ENCODE measurements at regions not wholly inside any gene's neighbourhood (a gene's known extent, or its start where the extent isn't known, plus 50 kb on each side); places are given as distances from the start of the nearest gene placed in this dataset.

DNA sequence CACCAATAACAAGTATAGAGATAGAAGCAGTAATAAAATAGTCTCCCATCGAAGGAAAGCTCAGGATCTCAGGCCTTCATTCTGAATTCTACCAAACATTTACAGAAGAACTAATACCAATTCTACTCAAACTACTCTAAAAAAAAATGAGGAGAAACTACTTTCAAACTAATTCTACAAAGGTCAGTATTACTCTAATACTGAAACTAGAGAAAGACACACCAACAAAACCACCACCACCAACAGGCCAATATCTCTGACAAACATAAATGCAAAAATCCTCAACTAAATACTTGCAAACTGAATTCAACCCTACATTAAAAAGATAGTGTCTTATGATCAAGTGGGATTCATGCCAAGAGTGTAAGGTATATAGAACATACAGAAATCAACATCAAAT is 1078.4 kb downstream of the KCNT2 start:
- no peak for TF ChIP-seq EZH2phosphoT487 (IDR thresholded peaks at IDR 0.05)
- TF ChIP-seq, protein P1, sequence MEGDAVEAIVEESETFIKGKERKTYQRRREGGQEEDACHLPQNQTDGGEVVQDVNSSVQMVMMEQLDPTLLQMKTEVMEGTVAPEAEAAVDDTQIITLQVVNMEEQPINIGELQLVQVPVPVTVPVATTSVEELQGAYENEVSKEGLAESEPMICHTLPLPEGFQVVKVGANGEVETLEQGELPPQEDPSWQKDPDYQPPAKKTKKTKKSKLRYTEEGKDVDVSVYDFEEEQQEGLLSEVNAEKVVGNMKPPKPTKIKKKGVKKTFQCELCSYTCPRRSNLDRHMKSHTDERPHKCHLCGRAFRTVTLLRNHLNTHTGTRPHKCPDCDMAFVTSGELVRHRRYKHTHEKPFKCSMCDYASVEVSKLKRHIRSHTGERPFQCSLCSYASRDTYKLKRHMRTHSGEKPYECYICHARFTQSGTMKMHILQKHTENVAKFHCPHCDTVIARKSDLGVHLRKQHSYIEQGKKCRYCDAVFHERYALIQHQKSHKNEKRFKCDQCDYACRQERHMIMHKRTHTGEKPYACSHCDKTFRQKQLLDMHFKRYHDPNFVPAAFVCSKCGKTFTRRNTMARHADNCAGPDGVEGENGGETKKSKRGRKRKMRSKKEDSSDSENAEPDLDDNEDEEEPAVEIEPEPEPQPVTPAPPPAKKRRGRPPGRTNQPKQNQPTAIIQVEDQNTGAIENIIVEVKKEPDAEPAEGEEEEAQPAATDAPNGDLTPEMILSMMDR (IDR thresholded peaks at IDR 0.05) = no peak

Data from neural progenitor cell (in vitro differentiated cells).